ENCODE measurements at regions not wholly inside any gene's neighbourhood (a gene's known extent, or its start where the extent isn't known, plus 50 kb on each side); places are given as distances from the start of the nearest gene placed in this dataset.
A peak's percentile ranks its signal among the peaks of the same experiment; 100 is the strongest.
"Not testable (repeated sequence)": the region's sequence is repeated elsewhere in the genome, so short reads cannot be mapped to it uniquely, and the experiment has no call there.

GRCh38 chr18:22739061-22739642 is 194.0 kb upstream of the RBBP8 start:
- no peak for DNase-seq (ENCODE audit: low read depth)

GRCh38 chr18:22739789-22740188 is 193.3 kb upstream of the RBBP8 start:
- DNase-seq (ENCODE audit: low read depth) = no peak

- no peak for DNase-seq (ENCODE audit: low read depth)
Observed at GRCh38 chr18:22741318-22741717, 191.8 kb upstream of the RBBP8 start.

- DNase-seq (ENCODE audit: low read depth) = peak; percentile 39
Observed at GRCh38 chr18:22742409-22742808, 190.7 kb upstream of the RBBP8 start.

- DNase-seq (ENCODE audit: low read depth) = no peak
Observed at GRCh38 chr18:22745966-22746365, 187.2 kb upstream of the RBBP8 start.

GRCh38 chr18:22752014-22752413 is 181.1 kb upstream of the RBBP8 start:
- no peak for DNase-seq (ENCODE audit: low read depth)

- no peak for DNase-seq (ENCODE audit: low read depth)
Observed at GRCh38 chr18:22753130-22753831, 179.8 kb upstream of the RBBP8 start.

GRCh38 chr18:22764005-22764404 is 169.1 kb upstream of the RBBP8 start:
- DNase-seq (ENCODE audit: low read depth) = not testable (repeated sequence)

GRCh38 chr18:22765896-22766295 is 167.2 kb upstream of the RBBP8 start:
- no peak for DNase-seq (ENCODE audit: low read depth)

GRCh38 chr18:22767653-22768052 is 165.5 kb upstream of the RBBP8 start:
- DNase-seq (ENCODE audit: low read depth) = no peak

GRCh38 chr18:22773944-22774343 is 159.2 kb upstream of the RBBP8 start:
- DNase-seq (ENCODE audit: low read depth) = no peak

- DNase-seq (ENCODE audit: low read depth) = peak; percentile 52
Observed at GRCh38 chr18:22778996-22779395, 154.1 kb upstream of the RBBP8 start.

GRCh38 chr18:22783245-22783644 is 149.9 kb upstream of the RBBP8 start:
- DNase-seq (ENCODE audit: low read depth) = no peak

GRCh38 chr18:22783662-22784076 is 149.5 kb upstream of the RBBP8 start:
- DNase-seq (ENCODE audit: low read depth) = no peak

GRCh38 chr18:22789052-22789451 is 144.1 kb upstream of the RBBP8 start:
- DNase-seq (ENCODE audit: low read depth) = no peak

- peak; percentile 14 for DNase-seq (ENCODE audit: low read depth)
Observed at GRCh38 chr18:22789600-22789999, 143.5 kb upstream of the RBBP8 start.

GRCh38 chr18:22790545-22791309 is 142.4 kb upstream of the RBBP8 start:
- no peak for DNase-seq (ENCODE audit: low read depth)

- DNase-seq (ENCODE audit: low read depth) = no peak
Observed at GRCh38 chr18:22791310-22791610, 141.9 kb upstream of the RBBP8 start.

GRCh38 chr18:22796113-22796512 is 137.0 kb upstream of the RBBP8 start:
- DNase-seq (ENCODE audit: low read depth) = peak; percentile 37

GRCh38 chr18:22800551-22800951 is 132.6 kb upstream of the RBBP8 start:
- peak; percentile 4 for DNase-seq (ENCODE audit: low read depth)

- peak; percentile 56 for DNase-seq (ENCODE audit: low read depth)
Observed at GRCh38 chr18:22813648-22814328, 119.3 kb upstream of the RBBP8 start.

GRCh38 chr18:22814329-22814703 is 118.8 kb upstream of the RBBP8 start:
- DNase-seq (ENCODE audit: low read depth) = no peak

Data from M059J (cell line).